H7 (cell line): ENCODE measurements at regions not wholly inside any gene's neighbourhood (a gene's known extent, or its start where the extent isn't known, plus 50 kb on each side); places are given as distances from the start of the nearest gene placed in this dataset.

Experiments
- DNase-seq: peaks from one replicate; pipeline ENCODE4 v3.0.0; 2012
- H3K27me3 ChIP-seq: 2 replicates; pipeline ENCODE4 v1.6.0; 2011; ENCODE audit warnings: mild to moderate bottlenecking, low read length; ENCODE audit not compliant: control insufficient read depth, insufficient read depth
- H3K36me3 ChIP-seq: replicated peaks from 2 replicates; pipeline ENCODE4 v1.5.1; 2011; ENCODE audit warnings: low read length; ENCODE audit not compliant: control insufficient read depth, insufficient read depth
- H3K4me3 ChIP-seq: 2 replicates; pipeline ENCODE4 v1.5.1; 2011; ENCODE audit warnings: low read depth, mild to moderate bottlenecking, control low read depth, low read length, moderate library complexity; ENCODE audit not compliant: insufficient read depth

DNA sequence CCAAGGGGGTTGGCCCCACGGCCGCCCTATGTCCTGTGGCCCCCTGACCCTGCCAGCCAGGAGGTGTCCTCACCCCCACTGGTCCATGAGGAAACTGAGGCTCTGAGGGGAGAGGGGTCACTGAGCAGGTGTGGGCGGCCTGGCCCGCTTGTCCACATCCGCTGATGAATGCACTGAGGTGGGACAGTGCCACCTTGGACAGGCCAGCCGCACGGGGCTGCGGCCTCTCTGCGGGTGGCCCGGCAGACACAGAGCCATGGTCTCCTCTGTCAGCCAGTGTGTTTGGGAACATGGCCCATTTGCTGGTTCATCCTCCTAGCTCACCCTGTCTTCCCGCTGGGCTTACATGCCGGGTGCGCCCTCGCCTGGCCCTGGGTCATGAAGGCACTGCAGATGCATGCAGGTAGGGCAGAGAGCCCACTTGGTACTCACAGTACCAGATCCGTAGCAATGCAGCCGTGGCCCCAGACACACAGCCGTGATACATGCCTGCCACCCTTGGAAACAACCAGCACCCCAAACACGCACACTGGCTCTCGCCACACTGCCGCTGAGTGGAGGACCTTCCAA lies 93.9 kb downstream of the ENGASE start:
- Histone ChIP-seq H3K36me3 (no peaks in the 10 kb centered on the region), H3K4me3 (no peak overlapping the region), H3K27me3 (no peaks in the 10 kb centered on the region)
- DNase-seq, result no peak

DNA sequence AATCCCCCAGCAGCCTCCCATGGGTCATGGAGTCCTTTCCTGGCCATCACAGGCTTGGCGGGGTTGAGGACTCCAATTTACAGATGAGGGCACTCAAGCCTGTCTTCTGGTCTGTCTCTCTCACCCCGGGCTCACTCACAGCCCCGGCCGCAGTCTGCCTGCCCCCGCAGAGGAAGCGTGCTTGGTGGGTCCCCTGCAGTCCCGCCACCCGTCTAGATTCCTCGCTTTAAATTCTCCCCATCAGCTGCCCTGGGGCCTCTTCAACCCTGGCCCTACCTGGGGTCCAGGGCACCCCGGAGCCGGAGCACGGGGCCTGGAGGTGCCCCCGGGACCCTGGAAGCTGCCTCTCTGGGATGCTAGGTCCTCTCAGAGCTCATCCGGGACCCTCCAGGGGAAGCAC lies 92.9 kb downstream of the ENGASE start:
- Histone ChIP-seq H3K27me3 (no peaks in the 10 kb centered on the region), H3K4me3 (no peak overlapping the region), H3K36me3 (no peaks in the 10 kb centered on the region)
- DNase-seq, result no peak

- Histone ChIP-seq H3K36me3 (no peaks in the 10 kb centered on the region), H3K27me3 (no peaks in the 10 kb centered on the region), H3K4me3 (no peak overlapping the region)
- DNase-seq, result no peak
Observed at GRCh38 chr17:79165756-79166473, 91.3 kb downstream of the ENGASE start.

DNA sequence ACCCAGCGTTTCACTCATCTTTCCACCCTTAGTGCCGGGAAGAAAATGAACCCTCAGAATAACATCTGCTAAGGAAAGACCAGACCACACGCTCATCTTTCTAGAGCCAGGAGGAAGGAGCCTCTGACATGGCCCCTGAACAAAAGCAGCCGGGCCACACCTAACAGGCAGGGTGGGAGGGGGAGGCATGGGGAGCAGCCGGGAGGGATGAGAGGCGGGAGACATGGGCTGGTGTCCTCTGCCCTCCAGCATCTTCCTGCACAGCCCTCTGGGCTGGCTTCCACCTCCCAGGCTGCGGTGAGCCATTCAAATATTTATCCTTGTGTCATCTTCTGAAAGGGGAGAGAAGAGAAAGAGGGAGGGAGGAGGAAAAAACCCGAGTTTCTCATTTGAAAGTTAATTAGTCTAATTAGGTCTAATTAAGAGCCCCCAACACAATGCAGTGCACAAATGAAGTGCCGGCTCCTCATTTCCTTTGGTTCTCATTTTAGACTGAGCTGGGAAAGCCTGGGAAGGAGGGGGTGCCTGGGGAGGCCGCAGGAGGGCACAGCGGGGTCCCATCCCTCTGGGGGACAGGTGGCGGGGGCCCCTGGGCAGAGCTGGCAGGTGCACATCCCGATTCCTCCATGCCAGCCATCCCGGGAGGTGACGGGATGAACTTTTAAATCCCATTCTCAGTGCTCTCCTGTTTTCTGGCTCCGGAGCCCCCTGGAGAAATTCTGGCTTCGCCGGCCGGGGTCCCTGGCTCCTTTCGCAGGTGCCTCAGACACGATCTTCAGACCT lies 90.5 kb downstream of the ENGASE start:
- H3K27me3 ChIP-seq, result no peaks in the 10 kb centered on the region
- no peaks in the 10 kb centered on the region for H3K36me3 ChIP-seq
- H3K4me3 ChIP-seq, result no peak overlapping the region
- DNase-seq, result peak; percentile 82

GRCh38 chr17:79164408-79164807 lies 89.8 kb downstream of the ENGASE start:
- no peak overlapping the region for H3K4me3 ChIP-seq
- no peaks in the 10 kb centered on the region for H3K27me3 ChIP-seq
- H3K36me3 ChIP-seq, result no peaks in the 10 kb centered on the region
- no peak for DNase-seq

DNA sequence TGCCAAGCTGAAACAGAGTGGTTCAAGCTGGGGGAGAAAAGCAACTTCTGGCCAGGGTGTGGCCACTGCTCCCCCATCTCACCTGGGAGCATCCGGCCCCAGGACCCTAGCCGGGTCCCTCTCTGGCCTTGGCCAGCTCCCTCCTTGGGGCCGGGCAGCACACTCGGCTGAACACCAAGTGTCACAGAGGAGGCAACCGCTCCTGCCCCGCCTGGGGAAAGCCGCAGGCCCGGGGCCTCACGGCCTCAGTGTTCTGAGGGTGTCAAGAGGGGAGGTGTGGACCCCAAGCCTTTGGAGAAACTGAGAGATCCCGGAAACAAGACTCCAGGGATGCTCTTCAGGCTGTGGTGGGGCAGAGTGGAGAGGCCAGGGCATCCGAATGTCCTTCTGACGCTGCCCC lies 88.4 kb downstream of the ENGASE start:
- DNase-seq, result no peak
- Histone ChIP-seq H3K27me3 (no peaks in the 10 kb centered on the region), H3K36me3 (no peaks in the 10 kb centered on the region), H3K4me3 (no peak overlapping the region)

GRCh38 chr17:79162012-79162963 lies 87.7 kb downstream of the ENGASE start:
- DNase-seq, result no peak
- Histone ChIP-seq H3K27me3 (no peaks in the 10 kb centered on the region), H3K36me3 (no peaks in the 10 kb centered on the region), H3K4me3 (no peak overlapping the region)

DNA sequence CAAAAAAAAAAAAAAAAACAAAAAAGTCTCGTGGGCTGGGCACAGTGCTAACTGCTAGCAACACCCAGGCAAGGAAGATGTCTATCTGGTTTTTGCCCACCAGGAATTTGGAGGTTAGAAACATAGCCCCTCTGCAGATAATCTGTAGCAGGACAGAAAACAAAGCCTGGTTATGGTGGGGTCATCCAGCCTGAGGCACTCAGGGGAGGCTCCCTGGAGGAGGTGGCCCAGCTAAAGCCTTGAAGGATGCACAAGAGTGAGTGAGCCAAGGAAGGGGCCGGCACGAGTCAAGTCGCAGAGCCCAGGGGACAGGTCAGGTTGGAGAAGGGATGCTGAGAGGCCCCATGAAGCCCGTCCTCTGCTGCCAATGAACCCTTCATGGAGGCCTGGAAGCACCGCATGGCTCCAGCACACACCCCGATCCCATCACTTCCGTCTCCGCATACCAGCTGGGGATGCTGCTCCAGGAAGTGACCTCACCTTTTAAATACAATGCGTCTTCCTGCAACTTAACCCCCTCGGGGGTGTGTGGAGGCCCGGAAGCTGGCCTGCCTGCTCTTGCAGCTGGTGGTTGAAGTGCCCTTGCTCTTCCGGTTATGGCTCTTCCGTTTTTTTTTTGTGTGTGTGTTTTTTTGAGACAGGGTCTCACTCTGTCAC lies 86.5 kb downstream of the ENGASE start:
- Histone ChIP-seq H3K27me3 (no peaks in the 10 kb centered on the region), H3K36me3 (no peaks in the 10 kb centered on the region), H3K4me3 (no peak overlapping the region)
- no peak for DNase-seq

DNA sequence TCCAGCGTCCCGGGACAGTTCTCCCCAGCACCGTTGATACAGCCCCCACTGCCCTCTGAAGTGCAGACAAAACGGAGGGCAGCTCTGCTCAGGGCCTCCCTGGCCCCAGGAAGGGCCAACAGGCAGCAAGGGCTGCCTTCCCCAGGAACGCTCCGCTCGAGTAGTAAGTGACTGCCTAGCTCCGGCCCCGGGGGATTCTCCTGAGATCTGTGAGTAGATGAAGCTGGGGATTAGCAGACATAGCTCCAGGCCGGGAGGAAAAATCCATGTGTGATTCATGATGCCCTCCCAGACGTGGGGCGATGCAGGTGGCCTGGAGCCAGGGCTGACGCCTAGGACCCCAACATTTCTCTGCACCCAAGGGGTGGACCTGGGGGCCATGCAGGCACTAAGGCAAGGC lies 85.3 kb downstream of the ENGASE start:
- Histone ChIP-seq H3K36me3 (no peaks in the 10 kb centered on the region), H3K4me3 (no peak overlapping the region), H3K27me3 (no peaks in the 10 kb centered on the region)
- DNase-seq, result no peak

DNA sequence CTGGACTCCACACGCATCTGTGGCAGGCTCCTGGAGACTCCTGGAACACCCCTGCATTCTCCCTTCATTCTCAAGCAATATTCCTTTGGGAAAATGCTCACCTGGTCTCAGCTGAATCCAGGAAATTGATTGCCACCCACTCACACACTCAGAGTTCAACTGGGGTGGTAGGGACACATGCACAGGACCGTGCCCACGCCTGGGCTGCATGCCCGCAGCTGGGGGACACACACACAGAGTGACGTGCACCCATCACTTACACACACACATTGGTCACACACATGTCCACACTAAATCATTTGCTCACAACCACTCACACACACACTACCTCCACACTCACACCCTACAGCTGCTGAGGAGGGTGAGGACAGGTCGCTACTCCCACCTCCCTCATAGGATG lies 84.8 kb downstream of the ENGASE start:
- H3K4me3 ChIP-seq, result no peak overlapping the region
- DNase-seq, result no peak
- no peaks in the 10 kb centered on the region for H3K27me3 ChIP-seq
- H3K36me3 ChIP-seq, result no peaks in the 10 kb centered on the region

DNA sequence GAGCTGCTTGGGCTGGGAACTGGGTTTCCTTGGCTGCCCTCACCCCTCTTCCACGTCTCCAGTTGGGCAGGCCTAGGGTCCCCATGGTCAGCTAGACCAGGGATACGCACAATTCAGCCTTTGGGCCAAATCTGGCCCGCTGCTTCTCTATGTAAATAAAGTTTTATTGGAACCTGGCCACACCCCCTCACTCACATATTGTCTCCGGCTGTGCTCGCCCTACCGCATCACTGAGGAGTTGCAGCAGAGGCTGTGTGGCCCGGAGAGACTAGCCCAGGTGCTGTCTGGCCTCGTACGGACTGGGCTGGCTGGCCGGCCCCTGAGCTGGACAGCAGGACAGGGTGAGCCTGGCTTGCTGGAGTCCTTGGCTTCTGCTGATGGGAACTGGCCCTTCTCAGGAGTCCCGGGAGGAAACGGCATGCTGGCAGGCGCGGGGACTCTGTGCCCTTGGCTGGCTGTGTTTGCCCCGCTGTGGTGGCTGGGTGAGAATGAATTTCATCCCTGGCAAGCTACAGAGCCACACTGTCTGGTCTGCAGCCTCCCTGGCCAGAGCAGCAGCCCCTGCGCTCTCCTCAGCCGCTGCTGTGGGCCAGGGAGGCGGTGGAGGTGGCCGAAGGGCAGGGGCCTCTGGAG lies 82.0 kb downstream of the ENGASE start:
- no peaks in the 10 kb centered on the region for H3K27me3 ChIP-seq

GRCh38 chr17:79155701-79156100 lies 81.1 kb downstream of the ENGASE start:
- Histone ChIP-seq H3K27me3 (no peaks in the 10 kb centered on the region), H3K36me3 (no peaks in the 10 kb centered on the region), H3K4me3 (no peak overlapping the region)
- no peak for DNase-seq

More for the DNA sequence above, 82.0 kb downstream of the ENGASE start:
- peak; percentile 84 for DNase-seq
- no peak overlapping the region for H3K4me3 ChIP-seq
- no peaks in the 10 kb centered on the region for H3K36me3 ChIP-seq

DNA sequence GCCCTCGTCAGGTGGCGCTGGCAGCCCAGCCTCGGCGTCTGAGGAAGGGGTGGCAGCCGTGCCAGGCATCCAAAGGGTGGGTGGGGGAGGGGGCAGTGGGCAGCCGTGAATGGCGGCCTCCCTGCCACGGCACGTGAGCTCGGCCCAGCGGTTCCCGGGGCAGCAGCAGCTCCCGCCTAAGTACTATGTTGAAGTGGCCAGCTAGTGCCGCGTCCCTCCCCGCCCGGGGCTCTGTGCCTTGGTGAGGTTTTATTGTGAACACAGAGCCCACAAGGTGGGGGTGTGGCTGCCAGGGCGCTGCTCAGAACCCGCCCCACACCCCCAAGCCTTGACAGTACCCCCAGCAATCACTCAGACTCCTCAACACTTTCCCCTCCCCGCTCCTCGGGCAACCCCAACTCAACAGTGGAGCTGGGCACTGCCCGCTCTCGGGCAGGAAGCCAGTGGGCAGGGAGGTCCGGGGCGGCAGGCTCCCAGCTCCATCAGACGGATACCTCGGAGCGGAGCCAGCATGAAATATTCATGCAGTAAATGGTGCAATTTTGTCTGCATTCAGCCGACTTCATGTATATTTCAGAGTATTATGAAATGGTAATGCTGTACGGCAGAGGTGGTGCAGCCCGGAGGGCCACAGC lies 80.4 kb downstream of the ENGASE start:
- peak; percentile 66 for DNase-seq
- Histone ChIP-seq H3K36me3 (no peaks in the 10 kb centered on the region), H3K4me3 (no peak overlapping the region), H3K27me3 (no peaks in the 10 kb centered on the region)
